Brain pericyte (primary cell): ENCODE measurements at regions not wholly inside any gene's neighbourhood (a gene's known extent, or its start where the extent isn't known, plus 50 kb on each side); places are given as distances from the start of the nearest gene placed in this dataset.

Experiments used
- DNase-seq: peaks from one replicate; pipeline ENCODE4 v3.0.0-alpha.2; 2012; ENCODE audit warnings: low read depth, low spot score

DNA sequence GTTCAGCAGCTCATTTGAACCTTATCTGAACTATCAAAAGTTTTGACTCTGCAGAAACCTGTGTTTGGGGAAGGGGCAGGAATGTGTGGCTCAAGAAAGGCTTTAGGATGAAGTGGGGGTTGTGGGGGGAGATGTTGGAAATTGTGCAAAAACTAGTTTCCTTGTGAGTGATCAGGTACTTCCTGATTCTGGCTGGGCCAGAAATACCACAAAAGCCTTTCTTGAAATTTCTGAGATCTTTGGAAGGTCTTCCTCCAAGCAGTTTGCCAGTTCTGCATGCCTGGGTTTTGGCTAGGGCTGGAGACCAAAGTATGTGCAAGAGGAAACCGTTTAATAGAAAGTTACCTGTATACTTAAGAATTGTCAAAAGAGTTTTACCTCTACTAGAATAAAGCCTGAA lies 116.6 kb downstream of the BMP2 start:
- DNase-seq: no peak

DNA sequence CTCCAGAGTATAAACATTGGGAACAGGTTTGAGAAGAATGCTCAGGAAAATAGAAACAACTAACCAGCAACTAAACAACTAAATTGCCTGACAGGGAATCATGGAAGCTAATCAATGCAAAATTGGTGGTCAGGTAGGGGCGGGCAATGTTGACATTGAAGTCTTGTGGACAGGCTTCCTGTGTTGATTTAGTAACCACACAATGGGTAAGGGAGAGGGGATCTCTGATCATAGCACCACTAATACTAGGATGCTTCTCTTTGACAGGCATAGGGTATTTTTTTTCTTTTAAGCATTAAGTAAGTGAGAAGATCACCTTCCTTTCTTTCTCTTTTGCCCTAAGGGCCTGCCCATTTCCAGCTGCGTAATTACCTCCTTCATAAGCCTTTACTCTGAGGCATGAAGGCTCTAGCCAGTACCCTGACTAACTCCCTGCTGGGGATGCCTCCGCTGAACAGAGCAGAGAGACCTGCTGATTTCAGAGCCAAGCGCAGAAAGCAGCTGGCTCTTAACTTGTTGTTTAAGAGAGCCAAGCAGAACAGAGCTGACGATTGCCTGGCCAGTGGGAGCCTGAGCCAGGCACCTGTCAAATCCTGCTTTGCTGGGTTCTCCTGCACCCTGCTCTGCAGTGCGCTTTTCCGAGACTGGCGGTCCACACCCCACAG lies 118.7 kb downstream of the BMP2 start:
- no peak for DNase-seq

DNA sequence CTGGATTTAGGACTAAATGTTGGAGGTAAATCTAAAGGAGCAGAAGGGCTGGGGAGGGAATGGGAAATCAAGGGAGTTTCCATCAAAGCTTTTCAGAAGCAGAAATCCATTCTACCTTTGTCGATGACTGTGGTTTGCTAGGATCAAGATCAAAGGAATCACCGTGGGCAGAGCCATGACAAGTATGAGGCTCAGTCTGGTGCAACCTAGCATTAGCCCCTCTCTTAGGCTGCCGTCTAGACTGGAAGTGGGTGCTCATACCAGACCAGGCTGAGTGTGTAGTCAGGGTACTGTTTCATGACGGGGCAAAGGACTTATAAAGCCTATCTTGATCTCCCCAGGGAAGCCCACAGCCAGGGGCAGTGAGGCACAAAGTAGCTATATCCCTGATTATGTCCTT lies 120.5 kb downstream of the BMP2 start:
- no peak for DNase-seq

DNA sequence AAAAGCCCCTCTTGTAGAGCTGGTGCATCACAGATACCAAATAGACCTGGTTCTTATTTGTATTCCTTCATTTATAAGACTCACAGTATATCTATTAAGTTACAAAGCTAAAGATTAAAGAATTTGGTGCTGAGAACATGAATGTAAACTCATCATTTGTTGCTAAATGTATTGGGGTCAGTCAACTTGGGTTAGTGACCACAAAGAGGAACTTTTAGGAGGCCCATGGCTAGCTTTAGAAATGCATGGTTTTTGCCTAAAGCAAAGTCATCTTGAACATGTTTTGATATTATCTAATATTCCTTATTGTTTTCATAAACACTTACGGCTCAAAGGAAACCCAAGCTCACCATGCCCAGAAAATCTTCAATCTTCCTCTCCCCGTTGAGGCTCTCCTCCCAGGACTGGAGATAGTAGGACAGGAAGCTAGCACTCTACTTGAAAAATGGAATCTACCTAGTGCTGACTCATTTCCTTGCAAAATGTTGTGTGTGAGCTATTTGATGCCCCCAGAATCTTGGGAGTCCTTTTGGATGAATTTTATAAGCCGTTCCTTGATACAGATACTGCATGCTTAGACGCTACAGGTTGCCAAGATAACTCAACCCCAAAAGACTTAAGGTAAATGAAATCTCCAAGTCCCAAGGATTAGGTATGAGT lies 121.4 kb downstream of the BMP2 start:
- no peak for DNase-seq

DNA sequence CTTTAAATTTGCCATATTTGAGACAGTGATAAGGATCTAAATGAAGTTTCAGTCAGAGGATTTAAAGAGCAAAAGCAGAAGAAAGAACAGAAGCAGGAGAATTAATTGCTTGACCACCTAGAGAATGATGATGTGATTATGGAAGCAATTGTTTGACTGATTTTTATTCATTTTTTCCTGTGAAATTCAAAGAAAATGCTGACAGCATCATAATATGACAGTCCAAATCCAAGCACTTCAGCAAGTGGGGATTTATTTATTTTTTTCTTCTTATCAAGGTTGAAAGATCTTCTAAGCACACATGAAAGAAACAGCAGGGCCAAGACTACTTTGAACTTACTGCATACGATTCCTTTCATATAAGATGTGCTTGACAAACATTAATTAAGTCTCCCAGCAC lies 125.2 kb downstream of the BMP2 start:
- no peak for DNase-seq

DNA sequence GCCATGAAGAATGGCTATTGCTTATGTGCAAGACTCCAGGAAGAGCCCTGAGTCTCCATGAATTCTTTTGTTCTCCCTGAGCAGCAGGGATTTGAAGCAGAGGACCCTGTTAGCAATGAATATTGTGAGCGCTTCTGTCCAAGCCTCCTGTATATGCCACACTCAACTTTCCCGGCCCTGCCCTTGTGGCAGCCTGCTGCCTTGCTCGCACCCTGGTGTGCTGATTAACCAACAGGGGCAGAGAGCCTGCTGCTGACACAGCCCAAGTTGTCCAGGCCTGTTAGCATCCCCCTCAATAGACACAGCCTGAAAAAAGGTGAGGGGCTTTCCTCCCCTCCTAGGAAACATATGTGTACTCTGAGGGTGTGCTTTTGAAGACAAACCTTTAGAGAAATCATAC lies 131.4 kb downstream of the BMP2 start:
- no peak for DNase-seq

DNA sequence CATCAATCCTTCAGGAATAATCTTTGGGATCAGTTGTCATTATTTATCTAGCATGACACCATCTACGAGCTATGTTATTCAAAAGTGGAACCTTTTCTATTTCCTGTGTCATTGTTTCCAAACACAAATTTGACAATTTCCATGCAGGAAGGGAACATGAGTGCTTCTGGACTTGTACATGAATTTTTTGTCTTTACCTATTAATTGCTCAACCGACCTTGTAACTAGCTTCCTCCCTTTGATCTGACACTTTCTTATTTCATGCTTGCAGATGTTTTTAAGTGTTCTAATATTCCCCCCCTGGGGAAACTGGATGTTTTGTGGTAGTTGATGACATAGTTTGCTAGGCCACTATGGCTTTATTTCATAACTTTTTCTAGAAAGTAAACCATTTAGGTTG lies 139.4 kb downstream of the BMP2 start:
- no peak for DNase-seq

DNA sequence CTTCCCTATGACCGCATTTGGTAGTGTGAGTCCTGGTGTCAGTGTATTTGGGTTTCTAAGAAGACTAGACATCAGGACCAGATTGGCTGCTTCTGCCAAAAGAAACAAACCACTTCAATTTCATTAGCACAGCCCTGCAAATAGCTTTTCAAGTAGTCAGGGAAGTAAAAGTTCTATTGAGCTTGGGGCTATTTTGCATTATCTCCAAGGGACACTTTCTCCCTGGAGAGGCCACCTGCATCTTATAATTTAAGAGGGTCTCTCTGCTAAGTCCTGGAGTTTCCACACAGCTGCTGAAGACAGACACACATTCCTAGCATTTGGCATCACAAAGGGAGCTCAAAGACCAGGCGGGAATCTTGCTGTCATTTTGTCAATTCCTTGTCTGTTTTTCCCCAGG lies 141.2 kb downstream of the BMP2 start:
- DNase-seq: no peak

DNA sequence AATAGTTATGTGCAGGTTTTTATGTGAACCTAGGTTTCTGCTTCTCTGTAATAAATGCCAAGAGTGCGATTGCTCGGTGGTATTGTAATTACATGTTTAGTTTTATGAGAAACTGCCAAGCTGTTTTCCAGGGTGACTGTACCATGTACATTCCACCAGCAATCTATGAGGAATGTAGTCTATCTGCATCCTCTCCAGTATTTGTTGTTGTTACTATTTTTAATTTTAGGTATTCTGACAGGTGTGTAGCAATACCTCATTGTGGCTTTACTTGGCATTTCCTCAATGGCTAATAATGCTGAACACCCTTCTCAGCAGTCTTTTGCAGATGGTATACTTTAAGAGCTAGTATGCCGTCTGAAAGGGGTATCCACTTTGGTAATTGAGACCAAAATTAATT lies 142.1 kb downstream of the BMP2 start:
- DNase-seq: no peak

DNA sequence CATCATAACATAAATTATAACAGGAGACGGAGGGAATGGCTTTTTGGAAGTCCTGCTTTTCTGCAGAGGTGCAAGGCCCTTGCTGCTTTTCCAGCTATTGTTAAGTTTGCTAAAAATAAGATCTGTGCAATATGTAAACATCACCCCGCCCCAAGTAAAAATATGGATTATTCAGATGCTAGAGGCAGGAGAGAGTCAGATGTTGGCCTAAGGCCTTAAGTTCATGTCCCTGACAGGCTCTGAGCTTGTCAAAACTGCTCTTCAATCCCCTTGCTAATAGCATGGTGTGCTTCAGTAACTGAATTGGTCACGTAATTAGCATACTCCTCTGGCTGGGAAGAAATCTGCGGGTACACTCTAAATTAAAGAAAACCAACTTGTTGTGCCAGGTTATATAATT lies 147.5 kb downstream of the BMP2 start:
- no peak for DNase-seq

DNA sequence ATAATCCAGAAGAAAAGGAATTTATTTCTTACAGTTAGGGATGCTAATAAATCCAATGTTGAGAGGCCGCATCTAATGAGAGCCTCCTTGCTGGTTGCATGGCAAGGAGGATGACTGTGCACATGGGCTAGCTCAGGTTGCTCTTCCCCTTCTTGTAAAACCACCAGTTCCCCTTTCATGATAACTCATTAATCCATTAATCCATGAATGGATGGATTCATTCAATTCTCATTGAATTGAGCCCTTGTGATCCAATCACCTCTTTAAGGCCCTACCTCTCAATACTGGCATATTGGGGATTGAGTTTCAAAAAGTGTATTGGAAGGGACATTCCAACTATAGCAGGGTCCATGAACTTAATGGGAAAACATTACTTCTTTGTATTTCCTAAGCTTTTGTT lies 149.5 kb downstream of the BMP2 start:
- no peak for DNase-seq

DNA sequence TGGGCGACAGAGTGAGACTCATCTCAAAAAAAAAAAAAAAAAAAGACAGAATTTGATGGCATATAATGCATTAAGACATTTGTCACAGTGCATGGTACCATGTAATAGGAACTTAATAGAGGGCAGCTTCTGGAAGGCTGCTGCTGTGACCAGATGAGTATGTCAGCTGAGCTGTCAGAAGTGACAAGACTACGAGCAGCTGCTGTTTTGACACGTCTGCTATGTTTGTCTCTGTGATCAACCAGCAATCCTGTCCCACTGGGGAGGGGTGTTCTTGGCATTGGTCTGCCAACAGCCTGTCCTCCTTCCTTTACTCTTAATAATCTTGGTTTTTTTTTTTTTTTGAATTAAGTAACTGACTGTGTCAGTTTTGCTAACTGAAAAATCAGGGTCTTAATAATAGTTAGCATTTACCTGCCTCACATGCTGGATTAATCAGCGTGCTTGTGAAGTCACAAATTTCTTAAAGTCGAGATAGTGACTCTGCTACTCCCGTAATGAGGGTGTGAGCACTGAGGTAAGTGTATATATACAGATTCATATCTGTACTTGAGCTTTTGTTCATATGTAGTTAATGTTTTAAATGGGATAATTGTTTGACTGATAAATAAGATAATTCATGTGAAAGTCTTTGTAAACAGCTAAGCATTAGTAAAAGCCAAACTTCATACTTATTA lies 152.4 kb downstream of the BMP2 start:
- DNase-seq: no peak

DNA sequence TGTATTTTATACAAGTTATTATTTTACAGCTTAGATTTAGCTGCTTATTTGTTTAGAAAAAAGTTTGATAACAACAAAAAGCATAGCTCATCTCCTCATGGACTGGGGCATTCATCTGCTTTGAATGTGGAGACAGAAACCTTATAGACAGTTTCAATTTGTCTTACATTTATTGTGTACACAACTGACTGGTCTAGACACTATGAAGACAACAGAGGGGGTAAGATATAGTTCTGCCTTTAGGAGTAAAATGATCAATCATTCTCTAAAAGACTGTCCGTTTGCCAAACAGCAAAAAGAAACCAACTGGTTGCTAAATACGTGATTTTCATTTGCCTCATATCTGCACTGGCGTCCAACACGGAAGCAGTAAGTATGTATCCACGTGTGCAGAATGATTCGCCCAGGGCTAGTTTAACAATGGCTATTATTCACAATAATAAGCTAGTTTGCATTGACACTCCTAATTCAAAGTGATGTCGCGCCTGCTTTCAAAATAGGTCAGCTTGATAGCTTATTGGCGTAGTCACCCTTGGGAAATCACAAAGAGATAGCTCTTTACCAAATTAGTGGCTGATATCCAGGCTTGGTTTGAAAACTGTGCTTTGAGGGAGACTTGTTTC lies 153.6 kb downstream of the BMP2 start:
- no peak for DNase-seq

DNA sequence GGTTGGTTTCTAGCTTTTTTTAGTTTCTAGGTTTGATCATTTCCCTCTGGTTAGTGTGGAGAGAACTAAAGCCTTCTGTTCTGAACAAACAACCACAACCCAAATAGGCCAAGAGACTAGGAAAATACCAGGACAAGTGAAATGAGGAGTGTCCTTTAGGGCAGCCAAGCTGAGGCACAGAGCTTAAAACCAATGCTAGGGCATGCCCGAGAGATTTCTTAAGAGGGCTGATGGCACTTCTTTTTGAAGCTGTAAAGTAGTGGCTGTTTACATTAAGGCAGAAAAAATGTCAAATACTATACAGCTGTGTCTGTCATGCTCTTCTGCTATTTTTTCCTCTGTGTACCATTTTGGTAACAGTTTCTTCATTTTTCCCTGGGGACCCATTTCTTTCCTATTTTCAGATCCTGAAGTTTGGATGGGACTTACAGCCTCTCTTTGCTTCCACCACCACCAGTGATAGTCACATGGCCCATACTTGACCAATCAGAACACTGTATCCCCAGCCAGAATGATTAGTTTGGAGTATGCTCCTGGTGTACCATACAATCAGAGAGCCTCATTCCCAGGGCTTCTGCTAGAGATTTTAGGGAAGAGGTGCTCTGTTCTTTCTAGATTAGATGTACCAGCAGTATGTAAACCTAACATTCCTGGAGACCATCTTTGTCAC lies 154.4 kb downstream of the BMP2 start:
- no peak for DNase-seq

DNA sequence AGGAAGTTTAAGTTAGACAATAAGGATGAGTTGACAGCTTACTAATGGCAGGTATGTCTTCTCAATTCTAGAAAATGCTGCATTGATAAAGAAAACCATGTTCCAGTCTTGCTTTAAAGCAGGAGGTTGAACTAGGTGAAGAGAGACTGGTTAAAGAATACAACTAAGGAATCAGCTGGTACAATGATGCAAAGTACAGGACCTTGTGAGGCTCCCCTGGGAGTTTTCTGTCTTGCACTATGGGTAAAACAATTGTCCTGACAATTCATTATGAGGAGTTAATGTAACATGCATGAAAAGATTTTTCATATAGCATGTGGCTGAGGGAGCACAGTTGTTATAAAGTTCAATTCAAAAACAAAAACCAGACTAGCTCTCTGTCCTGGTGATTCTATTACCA lies 157.2 kb downstream of the BMP2 start:
- no peak for DNase-seq

DNA sequence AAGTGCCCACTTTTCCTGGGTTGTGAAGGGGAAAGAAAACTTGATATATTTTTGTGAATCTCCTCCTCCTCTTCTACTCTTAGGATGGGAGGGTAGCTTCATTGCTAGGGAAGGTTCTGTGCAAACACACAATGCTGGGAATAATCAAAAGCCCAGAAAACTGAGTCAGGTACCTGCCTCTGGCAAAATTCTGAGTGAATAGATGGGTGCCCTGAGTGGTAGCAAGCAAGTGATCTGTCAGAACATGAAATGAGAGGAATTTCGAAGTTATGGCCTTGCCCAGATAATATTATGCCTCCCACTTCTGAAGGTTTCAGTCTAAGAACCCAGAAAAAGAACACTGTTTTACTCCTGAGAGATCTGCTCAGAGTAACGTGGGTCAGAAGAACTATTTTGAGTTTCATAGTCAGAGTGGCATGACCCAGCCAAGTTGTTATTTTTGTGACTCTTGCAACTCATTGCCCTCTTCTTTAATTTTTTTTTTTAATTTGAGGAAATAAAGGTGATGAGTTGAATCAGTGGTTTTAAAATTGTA lies 158.3 kb downstream of the BMP2 start:
- no peak for DNase-seq

DNA sequence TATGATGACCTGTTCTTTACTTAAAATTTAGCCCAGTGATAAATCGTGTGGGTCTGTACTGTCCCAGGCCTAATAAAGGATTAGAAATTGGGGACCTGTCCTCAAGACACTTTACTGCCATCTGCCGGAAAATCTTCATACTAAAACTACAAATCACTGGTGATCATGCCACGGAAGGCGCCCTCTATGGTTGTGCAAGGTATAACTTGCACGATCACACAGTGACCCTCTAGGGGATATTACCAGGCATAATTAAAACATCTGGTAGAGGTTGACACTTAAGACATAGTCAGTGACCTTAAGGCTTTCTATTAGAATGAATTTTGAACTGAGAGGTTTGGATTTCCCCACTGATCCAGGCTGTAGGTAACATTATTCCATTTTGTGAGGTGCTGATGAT lies 172.6 kb downstream of the BMP2 start:
- DNase-seq: no peak

DNA sequence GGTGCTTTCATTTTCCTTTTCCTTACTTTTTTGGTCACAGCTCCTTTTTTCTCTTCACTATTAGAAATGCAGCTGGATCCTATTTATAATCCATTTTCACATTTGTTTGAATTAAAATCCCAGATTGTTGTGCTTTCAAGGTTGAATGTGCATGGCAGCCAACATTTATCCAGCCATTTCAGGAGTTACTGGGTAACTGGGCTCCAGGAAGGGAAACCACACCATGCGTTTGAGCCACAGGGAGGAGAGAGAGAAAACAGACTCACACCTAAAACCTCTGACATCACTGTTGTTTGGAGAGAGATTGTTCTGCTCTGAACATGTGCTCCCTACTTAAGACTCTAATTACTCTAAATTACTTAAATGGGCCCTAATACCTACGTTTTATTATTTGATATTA lies 173.4 kb downstream of the BMP2 start:
- DNase-seq: no peak

DNA sequence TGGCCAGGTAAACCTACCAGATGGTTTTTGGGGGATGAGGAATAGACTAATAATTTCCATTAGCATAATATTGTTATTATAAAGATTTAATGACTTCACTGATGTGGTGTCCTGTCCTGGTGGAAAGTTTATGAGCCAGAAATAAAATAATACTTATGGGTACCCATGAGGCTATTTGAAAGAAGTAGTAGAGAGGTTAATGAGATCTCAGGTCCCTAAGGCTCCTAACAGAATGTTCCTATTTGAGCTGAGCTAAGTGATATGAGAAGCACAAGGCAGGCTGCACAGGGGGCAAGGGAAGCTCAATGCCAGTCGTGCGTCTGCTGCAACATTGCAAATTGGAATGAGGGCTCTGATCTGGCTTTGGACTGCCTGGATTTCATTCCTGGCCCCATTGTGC lies 174.1 kb downstream of the BMP2 start:
- no peak for DNase-seq

DNA sequence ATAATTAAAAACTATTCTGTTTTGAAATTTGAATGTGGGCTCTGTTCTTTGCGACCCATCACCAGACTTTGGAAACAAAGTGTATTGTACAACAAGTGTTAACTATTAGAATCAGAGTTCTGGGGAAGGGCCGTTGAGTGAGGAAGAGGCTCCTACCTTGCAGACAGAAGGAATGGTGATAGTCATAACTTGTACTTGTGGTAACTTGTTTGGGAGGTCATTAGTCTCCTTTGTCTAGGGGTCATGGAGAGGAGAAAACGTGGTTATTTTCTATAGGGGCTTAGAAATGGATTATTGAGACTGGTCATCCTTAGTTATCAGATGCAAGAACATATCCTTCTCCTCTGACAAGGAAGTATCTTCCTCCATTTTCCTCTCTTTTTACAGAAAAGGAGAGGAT lies 174.8 kb downstream of the BMP2 start:
- DNase-seq: no peak

DNA sequence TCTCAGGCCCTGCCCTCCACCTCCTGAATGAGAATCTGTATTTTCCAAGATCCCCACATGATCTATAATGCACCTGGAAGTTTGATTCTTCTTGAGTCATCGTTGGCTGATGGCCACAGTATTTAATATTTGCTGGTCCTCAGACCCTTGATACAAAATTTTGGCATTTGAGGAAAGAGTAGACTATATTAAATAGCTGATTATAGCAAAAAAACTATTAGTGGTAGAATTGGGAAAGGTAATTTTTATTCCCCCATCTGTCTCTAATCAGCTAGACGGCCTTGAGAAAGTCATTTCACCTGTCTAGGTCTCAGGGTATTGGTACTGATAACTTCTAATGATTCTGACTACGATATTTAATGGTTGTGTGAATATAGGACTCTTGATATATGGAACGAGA lies 176.8 kb downstream of the BMP2 start:
- DNase-seq: no peak

DNA sequence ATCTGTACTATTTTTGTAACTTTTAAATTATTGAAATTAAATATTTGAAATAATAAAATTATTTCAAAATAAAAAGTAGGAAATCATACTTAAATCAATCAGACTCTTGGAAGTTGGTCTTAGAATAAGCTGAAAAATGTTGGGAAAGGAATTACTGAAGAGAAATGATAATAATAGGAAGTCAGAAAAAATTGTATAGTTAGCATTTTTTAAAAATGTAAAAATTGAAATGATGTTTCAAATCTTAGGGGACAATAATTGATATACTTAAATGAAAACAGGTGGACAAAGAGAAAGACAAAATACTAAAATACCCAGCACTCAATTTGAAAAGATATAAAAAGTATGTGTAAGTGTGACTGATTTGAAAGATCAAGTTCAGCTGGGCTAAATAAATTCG lies 186.1 kb downstream of the BMP2 start:
- DNase-seq: no peak
